Stomach smooth muscle (tissue), 2 donors: ENCODE measurements at regions not wholly inside any gene's neighbourhood (a gene's known extent, or its start where the extent isn't known, plus 50 kb on each side); places are given as distances from the start of the nearest gene placed in this dataset.

ENCODE experiments used
- H3K27ac ChIP-seq: one replicate; pipeline ENCODE4 v1.7.0; 2013; ENCODE audit warnings: mild to moderate bottlenecking, low read length, inconsistent platforms
- H3K27me3 ChIP-seq, 2 donors: one replicate each; pipeline ENCODE4 v1.7.0; 2013; ENCODE audit warnings: low read length in 2 of 2; ENCODE audit not compliant: insufficient read depth in 2 of 2, control insufficient read depth in 1 of 2
- H3K36me3 ChIP-seq, 2 donors: one replicate each; pipeline ENCODE4 v1.7.0; 2013; ENCODE audit warnings: low read length in 2 of 2; ENCODE audit not compliant: control insufficient read depth in 2 of 2, insufficient read depth in 2 of 2
- H3K4me1 ChIP-seq: one replicate; pipeline ENCODE4 v1.7.0; 2013; ENCODE audit warnings: low read length; ENCODE audit not compliant: control insufficient read depth, insufficient read depth
- H3K4me3 ChIP-seq, 2 donors: one replicate each; pipeline ENCODE4 v1.7.0; 2013; ENCODE audit warnings: low read length in 2 of 2
- H3K9ac ChIP-seq, 2 donors: one replicate each; pipeline ENCODE4 v1.7.0; 2013; ENCODE audit warnings: low read length in 2 of 2, mild to moderate bottlenecking in 1 of 2
- H3K9me3 ChIP-seq, 2 donors: one replicate each; pipeline ENCODE4 v1.7.0; 2013; ENCODE audit warnings: low read length in 2 of 2; ENCODE audit not compliant: control insufficient read depth in 2 of 2
- donor health status: healthy.
- donor health status: Pancreatic carcinoma.

GRCh38 chr1:168979276-168979675 lies 127.2 kb upstream of the ATP1B1 start:
- Histone ChIP-seq H3K27ac (no peak overlapping the region), H3K4me1 (no peaks in the 10 kb centered on the region), H3K9ac (no peak overlapping the region), H3K9me3 (no peaks in the 10 kb centered on the region), H3K36me3 (no peaks in the 10 kb centered on the region), H3K27me3 (no peaks in the 10 kb centered on the region), H3K4me3 (no peak overlapping the region)

GRCh38 chr1:168980180-168980579 lies 126.3 kb upstream of the ATP1B1 start:
- Histone ChIP-seq H3K9ac (no peak overlapping the region), H3K36me3 (no peaks in the 10 kb centered on the region), H3K27ac (no peak overlapping the region), H3K4me3 (no peak overlapping the region), H3K9me3 (no peaks in the 10 kb centered on the region), H3K4me1 (no peaks in the 10 kb centered on the region), H3K27me3 (no peaks in the 10 kb centered on the region)

GRCh38 chr1:168980656-168981055 lies 125.8 kb upstream of the ATP1B1 start:
- no peaks in the 10 kb centered on the region for H3K9me3 ChIP-seq
- no peaks in the 10 kb centered on the region for H3K36me3 ChIP-seq
- no peak overlapping the region for H3K4me3 ChIP-seq
- no peaks in the 10 kb centered on the region for H3K27me3 ChIP-seq
- H3K4me1 ChIP-seq: no peaks in the 10 kb centered on the region
- H3K27ac ChIP-seq: no peak overlapping the region
- no peak overlapping the region for H3K9ac ChIP-seq

- no peaks in the 10 kb centered on the region for H3K4me1 ChIP-seq
- no peak overlapping the region for H3K9ac ChIP-seq
- H3K36me3 ChIP-seq: no peaks in the 10 kb centered on the region
- H3K27me3 ChIP-seq: no peaks in the 10 kb centered on the region
- H3K27ac ChIP-seq: no peak overlapping the region
- no peaks in the 10 kb centered on the region for H3K9me3 ChIP-seq
- no peak overlapping the region for H3K4me3 ChIP-seq
Measured at GRCh38 chr1:168982778-168983177, 123.7 kb upstream of the ATP1B1 start.

GRCh38 chr1:168987330-168987729 lies 119.2 kb upstream of the ATP1B1 start:
- Histone ChIP-seq H3K27ac (no peak overlapping the region), H3K36me3 (no peaks in the 10 kb centered on the region), H3K9ac (no peak overlapping the region), H3K4me1 (no peaks in the 10 kb centered on the region), H3K9me3 (no peaks in the 10 kb centered on the region), H3K27me3 (no peaks in the 10 kb centered on the region), H3K4me3 (no peak overlapping the region)

- Histone ChIP-seq H3K27me3 (no peaks in the 10 kb centered on the region), H3K4me3 (no peak overlapping the region), H3K9me3 (no peaks in the 10 kb centered on the region), H3K36me3 (no peaks in the 10 kb centered on the region), H3K4me1 (no peaks in the 10 kb centered on the region), H3K9ac (no peak overlapping the region), H3K27ac (no peak overlapping the region)
Measured at GRCh38 chr1:168987923-168988322, 118.6 kb upstream of the ATP1B1 start.

GRCh38 chr1:168989985-168990384 lies 116.5 kb upstream of the ATP1B1 start:
- Histone ChIP-seq H3K27me3 (no peaks in the 10 kb centered on the region), H3K27ac (no peak overlapping the region), H3K4me1 (no peaks in the 10 kb centered on the region), H3K9me3 (no peaks in the 10 kb centered on the region), H3K9ac (no peak overlapping the region), H3K36me3 (no peaks in the 10 kb centered on the region), H3K4me3 (no peak overlapping the region)

- no peak overlapping the region for H3K9ac ChIP-seq
- H3K27me3 ChIP-seq: no peaks in the 10 kb centered on the region
- no peak overlapping the region for H3K4me3 ChIP-seq
- no peaks in the 10 kb centered on the region for H3K4me1 ChIP-seq
- H3K27ac ChIP-seq: no peak overlapping the region
- no peaks in the 10 kb centered on the region for H3K9me3 ChIP-seq
- H3K36me3 ChIP-seq: no peaks in the 10 kb centered on the region
Measured at GRCh38 chr1:168991667-168992475, 114.6 kb upstream of the ATP1B1 start.

- Histone ChIP-seq H3K27me3 (no peaks in the 10 kb centered on the region), H3K9ac (no peak overlapping the region), H3K27ac (no peak overlapping the region), H3K4me3 (no peak overlapping the region), H3K9me3 (no peaks in the 10 kb centered on the region), H3K4me1 (no peaks in the 10 kb centered on the region), H3K36me3 (no peaks in the 10 kb centered on the region)
Measured at GRCh38 chr1:169001353-169001752, 105.1 kb upstream of the ATP1B1 start.

GRCh38 chr1:169003864-169004516 lies 102.5 kb upstream of the ATP1B1 start:
- H3K9ac ChIP-seq: no peak overlapping the region
- no peaks in the 10 kb centered on the region for H3K9me3 ChIP-seq
- no peak overlapping the region for H3K27ac ChIP-seq
- no peaks in the 10 kb centered on the region for H3K27me3 ChIP-seq
- H3K4me1 ChIP-seq: no peaks in the 10 kb centered on the region
- no peaks in the 10 kb centered on the region for H3K36me3 ChIP-seq
- H3K4me3 ChIP-seq: no peak overlapping the region

- Histone ChIP-seq H3K27me3 (no peaks in the 10 kb centered on the region), H3K4me3 (no peak overlapping the region), H3K4me1 (no peaks in the 10 kb centered on the region), H3K27ac (no peak overlapping the region), H3K9ac (no peak overlapping the region), H3K36me3 (no peaks in the 10 kb centered on the region), H3K9me3 (no peaks in the 10 kb centered on the region)
Measured at GRCh38 chr1:169005776-169006175, 100.7 kb upstream of the ATP1B1 start.
